SU-DHL-6 (cell line): ENCODE measurements at regions not wholly inside any gene's neighbourhood (a gene's known extent, or its start where the extent isn't known, plus 50 kb on each side); places are given as distances from the start of the nearest gene placed in this dataset.

Source experiments
- H2AFZ ChIP-seq: fragments of 200-600 bp; sonication (generic); 2 replicates; pipeline ENCODE4 v1.6.1; 2014; ENCODE audit warnings: low read depth, mild to moderate bottlenecking, moderate library complexity, mixed read lengths, antibody characterized with exemption, low read length; ENCODE audit not compliant: severe bottlenecking
- H3F3A ChIP-seq: fragments of 200-600 bp; shearing (Covaris generic); 2 replicates; pipeline ENCODE4 v1.6.0; 2016; ENCODE audit warnings: antibody characterized with exemption, mild to moderate bottlenecking; ENCODE audit not compliant: insufficient read depth
- H3K27ac ChIP-seq: fragments of 200-600 bp; sonication (generic); 2 replicates; pipeline ENCODE4 v1.5.1; 2016; ENCODE audit warnings: low read depth, mild to moderate bottlenecking, low read length, moderate library complexity, mixed read lengths
- H3K27me3 ChIP-seq: fragments of 200-600 bp; sonication (generic), shearing (Covaris generic); 2 replicates; pipeline ENCODE4 v1.6.0; 2014; ENCODE audit warnings: mild to moderate bottlenecking, low read length
- H3K36me3 ChIP-seq: fragments of 200-600 bp; sonication (generic); 2 replicates; pipeline ENCODE4 v1.6.1; 2014; ENCODE audit warnings: mild to moderate bottlenecking, low read length, mixed read lengths
- H3K4me2 ChIP-seq: fragments of 300-600, 200-600 bp; shearing (Covaris generic), sonication (generic); 2 replicates; pipeline ENCODE4 v1.6.0; 2014; ENCODE audit warnings: low read length, low read depth, mild to moderate bottlenecking; ENCODE audit not compliant: poor library complexity, severe bottlenecking
- H3K4me3 ChIP-seq: fragments of 200-600 bp; sonication (generic); 2 replicates; pipeline ENCODE4 v1.5.1; 2014; ENCODE audit warnings: antibody characterized with exemption, low read length, mild to moderate bottlenecking, mixed read lengths; ENCODE audit not compliant: insufficient read depth, poor library complexity, severe bottlenecking
- H3K79me2 ChIP-seq: fragments of 200-600 bp; sonication (generic); 2 replicates; pipeline ENCODE4 v1.6.1; 2014; ENCODE audit warnings: mild to moderate bottlenecking, low read length, moderate library complexity; ENCODE audit not compliant: insufficient read depth
- H3K9ac ChIP-seq: fragments of 200-600 bp; sonication (generic); 2 replicates; pipeline ENCODE4 v1.7.0; 2014; ENCODE audit warnings: mild to moderate bottlenecking, low read length
- H3K9me2 ChIP-seq: fragments of 200-600 bp; sonication (generic); replicated peaks from 2 replicates; pipeline ENCODE4 v1.6.1; 2014; ENCODE audit warnings: low read length; ENCODE audit not compliant: insufficient read depth
- H3K9me3 ChIP-seq: fragments of 200-600 bp; sonication (generic); 2 replicates; pipeline ENCODE4 v1.6.1; 2014; ENCODE audit warnings: low read length, mixed read lengths; ENCODE audit not compliant: insufficient read depth
- H4K20me1 ChIP-seq: fragments of 200-600 bp; sonication (generic); 2 replicates; pipeline ENCODE4 v1.6.1; 2014; ENCODE audit warnings: low read depth, mild to moderate bottlenecking, antibody characterized with exemption, low read length, moderate library complexity, mixed read lengths
- EZH2phosphoT487 ChIP-seq: fragments of 200-600 bp; sonication (generic), shearing (Covaris generic); conservative IDR thresholded peaks from 2 replicates; pipeline ENCODE4 v1.6.1; 2018; ENCODE audit warnings: mild to moderate bottlenecking, antibody characterized with exemption, low read length, moderate library complexity, mixed read lengths
- TF ChIP-seq, protein P1 (sequence below): fragments of 200-600 bp; sonication (generic); IDR thresholded peaks from one replicate; pipeline ENCODE4 v1.5.1; 2017; ENCODE audit warnings: antibody characterized with exemption, mild to moderate bottlenecking, low read length, moderate library complexity; ENCODE audit not compliant: insufficient read depth, poor library complexity, severe bottlenecking

DNA sequence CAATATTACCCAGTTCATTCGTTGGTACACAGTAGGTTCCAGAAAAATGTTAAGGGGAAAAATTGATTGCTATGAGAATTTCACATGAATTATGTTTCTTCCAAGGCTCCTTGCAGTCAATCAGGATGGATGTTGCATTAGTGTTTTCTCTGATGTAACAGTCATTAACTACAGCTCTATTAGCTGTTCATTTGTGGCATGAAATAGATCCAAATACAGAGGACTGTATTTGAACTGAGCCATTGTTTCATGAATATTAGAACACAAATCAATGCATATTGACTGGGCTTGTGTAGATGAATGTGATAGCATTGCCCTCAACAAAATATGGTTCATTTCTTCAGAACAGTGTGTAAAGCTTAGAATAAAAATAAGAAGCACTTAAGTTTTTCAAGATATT lies 203.0 kb upstream of the SGO1 start:
- TF ChIP-seq EZH2phosphoT487 = no peak
- TF ChIP-seq, protein P1, sequence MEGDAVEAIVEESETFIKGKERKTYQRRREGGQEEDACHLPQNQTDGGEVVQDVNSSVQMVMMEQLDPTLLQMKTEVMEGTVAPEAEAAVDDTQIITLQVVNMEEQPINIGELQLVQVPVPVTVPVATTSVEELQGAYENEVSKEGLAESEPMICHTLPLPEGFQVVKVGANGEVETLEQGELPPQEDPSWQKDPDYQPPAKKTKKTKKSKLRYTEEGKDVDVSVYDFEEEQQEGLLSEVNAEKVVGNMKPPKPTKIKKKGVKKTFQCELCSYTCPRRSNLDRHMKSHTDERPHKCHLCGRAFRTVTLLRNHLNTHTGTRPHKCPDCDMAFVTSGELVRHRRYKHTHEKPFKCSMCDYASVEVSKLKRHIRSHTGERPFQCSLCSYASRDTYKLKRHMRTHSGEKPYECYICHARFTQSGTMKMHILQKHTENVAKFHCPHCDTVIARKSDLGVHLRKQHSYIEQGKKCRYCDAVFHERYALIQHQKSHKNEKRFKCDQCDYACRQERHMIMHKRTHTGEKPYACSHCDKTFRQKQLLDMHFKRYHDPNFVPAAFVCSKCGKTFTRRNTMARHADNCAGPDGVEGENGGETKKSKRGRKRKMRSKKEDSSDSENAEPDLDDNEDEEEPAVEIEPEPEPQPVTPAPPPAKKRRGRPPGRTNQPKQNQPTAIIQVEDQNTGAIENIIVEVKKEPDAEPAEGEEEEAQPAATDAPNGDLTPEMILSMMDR = no peak
- Histone ChIP-seq H3K27me3 (no peaks in the 10 kb centered on the region), H3K9me2 (no peaks in the 10 kb centered on the region; the same call in 1 of the 2 replicates), H3K36me3 (no peaks in the 10 kb centered on the region), H3F3A (no peaks in the 10 kb centered on the region), H3K79me2 (no peaks in the 10 kb centered on the region), H3K9ac (no peak overlapping the region), H3K27ac (no peak overlapping the region), H3K4me2 (no peak overlapping the region), H2AFZ (no peak overlapping the region), H3K9me3 (no peaks in the 10 kb centered on the region), H4K20me1 (no peaks in the 10 kb centered on the region), H3K4me3 (no peak overlapping the region)

DNA sequence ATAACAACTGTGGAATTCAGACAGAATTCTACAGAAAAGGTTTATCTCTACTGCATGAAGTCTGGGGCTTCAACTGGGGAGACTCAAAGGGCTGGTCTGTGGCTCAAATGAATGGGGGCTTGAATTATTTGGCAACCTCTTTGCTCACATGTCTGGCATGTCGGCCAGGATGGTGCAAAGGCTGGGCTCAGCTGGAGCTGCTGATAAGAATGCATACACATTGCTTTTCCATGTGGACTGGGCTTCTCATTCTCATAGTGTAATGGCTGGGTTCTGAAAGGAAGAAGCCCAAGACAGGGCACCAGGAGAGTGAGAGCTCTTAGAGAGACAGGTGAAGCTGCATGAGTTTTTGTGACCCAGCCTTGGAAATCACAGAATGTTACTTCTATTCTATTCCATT lies 194.3 kb upstream of the SGO1 start:
- H3K4me3 ChIP-seq = no peak overlapping the region
- H2AFZ ChIP-seq = no peak overlapping the region
- H3K4me2 ChIP-seq = no peak overlapping the region
- TF ChIP-seq, protein P1 = no peak
- no peak for TF ChIP-seq EZH2phosphoT487
- no peaks in the 10 kb centered on the region for H3K79me2 ChIP-seq
- H3F3A ChIP-seq = no peaks in the 10 kb centered on the region
- H3K9me3 ChIP-seq = no peaks in the 10 kb centered on the region
- no peaks in the 10 kb centered on the region for H3K9me2 ChIP-seq
- H3K27me3 ChIP-seq = no peaks in the 10 kb centered on the region
- H3K27ac ChIP-seq = no peak overlapping the region
- H3K9ac ChIP-seq = no peak overlapping the region
- no peaks in the 10 kb centered on the region for H4K20me1 ChIP-seq
- H3K36me3 ChIP-seq = no peaks in the 10 kb centered on the region

DNA sequence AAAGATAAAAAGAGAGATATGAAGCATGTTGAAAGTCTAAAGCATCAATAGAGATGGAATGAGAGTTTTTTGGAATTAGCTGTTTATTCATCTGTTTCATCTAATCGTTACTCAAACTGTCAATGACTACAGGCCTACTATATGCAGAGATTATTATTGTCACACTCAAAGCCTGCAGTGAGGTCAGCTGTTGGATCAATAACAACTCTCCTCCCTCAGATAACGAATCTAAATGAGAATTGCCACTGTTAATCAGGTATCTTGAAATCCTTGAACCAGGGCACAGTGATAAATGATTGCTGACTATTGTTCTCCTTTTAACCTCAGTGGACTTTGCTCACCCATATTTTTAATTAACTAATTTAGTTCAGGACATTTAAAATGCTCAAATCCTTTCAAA lies 192.3 kb upstream of the SGO1 start:
- H3K9me2 ChIP-seq = no peaks in the 10 kb centered on the region
- H3K27ac ChIP-seq = no peak overlapping the region
- H2AFZ ChIP-seq = no peak overlapping the region
- H3K27me3 ChIP-seq = no peaks in the 10 kb centered on the region
- no peak overlapping the region for H3K4me2 ChIP-seq
- H3K79me2 ChIP-seq = no peaks in the 10 kb centered on the region
- no peaks in the 10 kb centered on the region for H3K9me3 ChIP-seq
- TF ChIP-seq, protein P1 = no peak
- no peak for TF ChIP-seq EZH2phosphoT487
- no peaks in the 10 kb centered on the region for H3F3A ChIP-seq
- H4K20me1 ChIP-seq = no peaks in the 10 kb centered on the region
- no peak overlapping the region for H3K9ac ChIP-seq
- H3K36me3 ChIP-seq = no peaks in the 10 kb centered on the region
- no peak overlapping the region for H3K4me3 ChIP-seq
